SK-N-SH (cell line): ENCODE measurements at regions not wholly inside any gene's neighbourhood (a gene's known extent, or its start where the extent isn't known, plus 50 kb on each side); places are given as distances from the start of the nearest gene placed in this dataset.
"Not testable (repeated sequence)": the region's sequence is repeated elsewhere in the genome, so short reads cannot be mapped to it uniquely, and the experiment has no call there.

Source experiments
- CTCF ChIA-PET: fragments of 300-600, 350-600 bp; formaldehyde crosslinking; extraction: SDS; loops from one replicate; lab custom pipeline; 2021; lab: Yijun Ruan, JAX
- POLR2A ChIA-PET: fragments of 350-600 bp; sonication (Branson Sonifier 250); formaldehyde crosslinking; extraction: SDS; loops from one replicate; lab custom pipeline; 2020; ENCODE audit warnings: antibody characterized with exemption, inconsistent platforms; lab: Yijun Ruan, JAX
- DNase-seq: peaks from one replicate; pipeline ENCODE4 v3.0.0; 2012
- H2AFZ ChIP-seq: fragments of 200-600 bp; sonication (generic); 2 replicates; pipeline ENCODE4 v1.8.1; 2016; ENCODE audit warnings: antibody characterized with exemption, mild to moderate bottlenecking, low read depth
- H3F3A ChIP-seq: fragments of 200-600 bp; sonication (generic); replicated peaks from 2 replicates; pipeline ENCODE3; 2016; ENCODE audit warnings: antibody characterized with exemption, mild to moderate bottlenecking; ENCODE audit not compliant: insufficient read depth
- H3K27ac ChIP-seq, 2 experiments: fragments of 200-500 bp in 1 of 2; fragments of 200-600 bp in 1 of 2; sonication (Bioruptor generic) in 1 of 2; sonication (generic), shearing (Covaris generic) in 1 of 2; 2 replicates each; pipeline versions ENCODE4 v1.5.1 to v1.6.1; 2014 to 2016; ENCODE audit warnings: low read depth in 2 of 2, inconsistent platforms in 1 of 2, low read length in 1 of 2, mild to moderate bottlenecking in 1 of 2, mixed read lengths in 1 of 2
- H3K27me3 ChIP-seq: fragments of 200-600 bp; sonication (generic), shearing (Covaris generic); 2 replicates; pipeline ENCODE4 v1.6.1; 2016; ENCODE audit warnings: mixed run types; ENCODE audit not compliant: insufficient read depth
- H3K36me3 ChIP-seq, 2 experiments: fragments of 200-500 bp in 1 of 2; fragments of 200-600 bp in 1 of 2; sonication (Bioruptor generic) in 1 of 2; sonication (generic) in 1 of 2; replicated peaks in 1 of 2; 2 replicates each; pipeline versions ENCODE3 to v1.5.1; 2014 to 2016; ENCODE audit warnings: low read length in 1 of 2, mild to moderate bottlenecking in 1 of 2; ENCODE audit not compliant: insufficient read depth in 2 of 2, control insufficient read depth in 1 of 2
- H3K4me1 ChIP-seq, 2 experiments: fragments of 200-500 bp in 1 of 2; fragments of 200-600 bp in 1 of 2; sonication (Bioruptor generic) in 1 of 2; sonication (generic), shearing (Covaris generic) in 1 of 2; 2 replicates each; pipeline versions ENCODE4 v1.5.1 to v1.6.1; 2014 to 2016; ENCODE audit warnings: low read depth in 1 of 2, low read length in 1 of 2, mixed run types in 1 of 2; ENCODE audit not compliant: insufficient read depth in 2 of 2, control insufficient read depth in 1 of 2
- H3K4me2 ChIP-seq: fragments of 200-600 bp; sonication (generic), shearing (Covaris generic); 2 replicates; pipeline ENCODE4 v1.6.1; 2017; ENCODE audit warnings: mixed run types
- H3K4me3 ChIP-seq, 2 experiments: fragments of 200-500 bp in 1 of 2; fragments of 200-600 bp in 1 of 2; sonication (Bioruptor generic) in 1 of 2; sonication (generic), shearing (Covaris generic) in 1 of 2; 2 replicates each; pipeline versions ENCODE4 v1.5.1 to v1.8.1; 2014 to 2016; ENCODE audit warnings: low read depth in 2 of 2, inconsistent platforms in 1 of 2, low read length in 1 of 2, mild to moderate bottlenecking in 1 of 2, mixed read lengths in 1 of 2, moderate library complexity in 1 of 2
- H3K79me2 ChIP-seq: fragments of 200-600 bp; sonication (generic); 2 replicates; pipeline ENCODE4 v1.8.1; 2017; ENCODE audit warnings: mild to moderate bottlenecking; ENCODE audit not compliant: insufficient read depth
- H3K9ac ChIP-seq: fragments of 200-600 bp; sonication (generic); 2 replicates; pipeline ENCODE4 v1.6.1; 2017; ENCODE audit warnings: mixed run types
- H3K9me2 ChIP-seq: fragments of 200-600 bp; sonication (generic); 2 replicates; pipeline ENCODE4 v1.6.1; 2017; ENCODE audit warnings: mixed run types
- H3K9me3 ChIP-seq: fragments of 200-600 bp; sonication (generic); 2 replicates; pipeline ENCODE4 v1.6.1; 2017; ENCODE audit warnings: mixed run types, mild to moderate bottlenecking, moderate library complexity
- H4K20me1 ChIP-seq: fragments of 200-600 bp; sonication (generic); 2 replicates; pipeline ENCODE4 v1.6.1; 2017; ENCODE audit warnings: mild to moderate bottlenecking, mixed run types; ENCODE audit not compliant: insufficient read depth
- CHD2 ChIP-seq: fragments of 150-350 bp; IDR thresholded peaks from 2 replicates; pipeline ENCODE4 v1.6.1; 2018; ENCODE audit warnings: low read length; ENCODE audit not compliant: partially characterized antibody
- WGBS: methylation state at CpG from one replicate; pipeline ENCODE4 v1.1.6; 2017; ENCODE audit warnings: low lambda C conversion rate; 5-methylcytosine and 5-hydroxymethylcytosine counted together
- small RNA-seq, 7 experiments: library from RNA; depleted of rRNA; stranded (forward); fragments of <200 nt; gene quantifications; one replicate each; pipeline ENCODE3, GENCODE V24; 2012

- H3K9ac ChIP-seq, H3F3A ChIP-seq, H2AFZ ChIP-seq, H3K9me2 ChIP-seq, H3K9me3 ChIP-seq, CTCF ChIA-PET, H3K36me3 ChIP-seq, H4K20me1 ChIP-seq, H3K4me1 ChIP-seq, H3K79me2 ChIP-seq, POLR2A ChIA-PET, DNase-seq, H3K27me3 ChIP-seq, H3K4me2 ChIP-seq, H3K4me3 ChIP-seq, H3K27ac ChIP-seq: not testable (repeated sequence)
- WGBS = 5% methylated on average over 4 of the region's 6 CpGs
These were observed 208.3 kb downstream of the ZNF479 start for GRCh38 chr7:56923892-56924291.

GRCh38 chr7:56910973-56911372 is 221.3 kb downstream of the ZNF479 start:
- H3F3A ChIP-seq, H3K9me2 ChIP-seq, H3K9me3 ChIP-seq, POLR2A ChIA-PET, H3K4me3 ChIP-seq, H3K4me2 ChIP-seq, H3K27ac ChIP-seq, H2AFZ ChIP-seq, DNase-seq, CTCF ChIA-PET, H3K9ac ChIP-seq, H3K27me3 ChIP-seq, H3K36me3 ChIP-seq, H4K20me1 ChIP-seq, H3K79me2 ChIP-seq, H3K4me1 ChIP-seq: not testable (repeated sequence)
- 2% methylated on average over 5 of the region's 8 CpGs for WGBS

GRCh38 chr7:56889454-56889853 is 242.8 kb downstream of the ZNF479 start:
- H3K4me1 ChIP-seq, H4K20me1 ChIP-seq, H3F3A ChIP-seq, H2AFZ ChIP-seq, CTCF ChIA-PET, H3K4me2 ChIP-seq, H3K9ac ChIP-seq, H3K79me2 ChIP-seq, H3K9me2 ChIP-seq, POLR2A ChIA-PET, DNase-seq, H3K36me3 ChIP-seq, H3K4me3 ChIP-seq, H3K9me3 ChIP-seq, H3K27me3 ChIP-seq, H3K27ac ChIP-seq: not testable (repeated sequence)
- WGBS = 0% methylated on average over 3 of the region's 3 CpGs

- H3K79me2 ChIP-seq, H3K4me2 ChIP-seq, H3K9me3 ChIP-seq, H2AFZ ChIP-seq, H3K27ac ChIP-seq, H3K4me3 ChIP-seq, H3K9ac ChIP-seq, POLR2A ChIA-PET, CTCF ChIA-PET, H3K4me1 ChIP-seq, DNase-seq, H3K9me2 ChIP-seq, H4K20me1 ChIP-seq, H3K27me3 ChIP-seq, H3K36me3 ChIP-seq, H3F3A ChIP-seq: not testable (repeated sequence)
- 7% methylated on average over 3 of the region's 6 CpGs for WGBS
These were observed 247.1 kb downstream of the ZNF479 start for GRCh38 chr7:56885132-56885531.

- POLR2A ChIA-PET, H3K4me1 ChIP-seq, H3K9me3 ChIP-seq, H3K4me3 ChIP-seq, CTCF ChIA-PET, H3K27ac ChIP-seq, H2AFZ ChIP-seq, H3K27me3 ChIP-seq, H3K36me3 ChIP-seq, H3K79me2 ChIP-seq, H3F3A ChIP-seq, H3K4me2 ChIP-seq, H3K9me2 ChIP-seq, H4K20me1 ChIP-seq, H3K9ac ChIP-seq: not testable (repeated sequence)
- peak; percentile 79 for DNase-seq
- TF ChIP-seq CHD2 = peak; percentile 38
- WGBS = 43% methylated on average over 27 of the region's 42 CpGs
These were observed 249.9 kb downstream of the ZNF479 start for GRCh38 chr7:56882318-56882717.

Small RNAs in the stretch of these regions (small RNA-seq; reads per million reads assigned to genes)
- 0 reads per million in 7 experiments for gene MIR4283-1
